Activated CD8-positive, alpha-beta T cell treated with anti-CD3 and anti-CD28 coated beads for 36 hours (primary cell): ENCODE measurements at regions not wholly inside any gene's neighbourhood (a gene's known extent, or its start where the extent isn't known, plus 50 kb on each side); places are given as distances from the start of the nearest gene placed in this dataset.

Source experiments
- ATAC-seq: fragments of 200-7000 bp; cut with Tn5 transposase; one replicate; pipeline ENCODE4 v1.10.0; 2021; ENCODE audit warnings: mild to moderate bottlenecking, moderate library complexity
- CTCF ChIA-PET: fragments of 350-600 bp; sonication (Branson Sonifier 250); formaldehyde crosslinking; loops from one replicate; lab custom pipeline; 2021; ENCODE audit warnings: antibody characterized with exemption; lab: Charles Lee
- POLR2A ChIA-PET: fragments of 350-600 bp; sonication (Branson Sonifier 250); formaldehyde crosslinking; loops from one replicate; lab custom pipeline; 2021; ENCODE audit warnings: antibody characterized with exemption; lab: Charles Lee
- DNase-seq: peaks from one replicate; pipeline ENCODE4 v3.0.0-alpha.2; 2020
- H3K27ac Mint-ChIP-seq: one replicate; pipeline ENCODE4 v1.8.0; 2021; ENCODE audit warnings: mild to moderate bottlenecking, mixed read lengths
- H3K27me3 Mint-ChIP-seq: one replicate; pipeline ENCODE4 v1.8.0; 2021; ENCODE audit warnings: mixed read lengths
- H3K36me3 Mint-ChIP-seq: one replicate; pipeline ENCODE4 v1.8.0; 2021; ENCODE audit warnings: low read depth, mixed read lengths
- H3K4me1 Mint-ChIP-seq: one replicate; pipeline ENCODE4 v1.8.0; 2021; ENCODE audit warnings: low read depth, mixed read lengths
- H3K4me3 Mint-ChIP-seq: one replicate; pipeline ENCODE4 v1.8.0; 2021; ENCODE audit warnings: mild to moderate bottlenecking, moderate library complexity, mixed read lengths
- H3K9me3 Mint-ChIP-seq: one replicate; pipeline ENCODE4 v1.8.0; 2021; ENCODE audit warnings: mixed read lengths
- intact Hi-C: fragments of 100-400 bp; cut with micrococcal nuclease; formaldehyde crosslinking; loops from one replicate; pipeline ENCODE4 v1.10.0; 2022
- TF ChIP-seq, protein P1 (sequence below): fragments of 200-600 bp; IDR thresholded peaks from one replicate; pipeline ENCODE4 v1.8.0; 2022; ENCODE audit warnings: antibody characterized with exemption, mild to moderate bottlenecking

DNA sequence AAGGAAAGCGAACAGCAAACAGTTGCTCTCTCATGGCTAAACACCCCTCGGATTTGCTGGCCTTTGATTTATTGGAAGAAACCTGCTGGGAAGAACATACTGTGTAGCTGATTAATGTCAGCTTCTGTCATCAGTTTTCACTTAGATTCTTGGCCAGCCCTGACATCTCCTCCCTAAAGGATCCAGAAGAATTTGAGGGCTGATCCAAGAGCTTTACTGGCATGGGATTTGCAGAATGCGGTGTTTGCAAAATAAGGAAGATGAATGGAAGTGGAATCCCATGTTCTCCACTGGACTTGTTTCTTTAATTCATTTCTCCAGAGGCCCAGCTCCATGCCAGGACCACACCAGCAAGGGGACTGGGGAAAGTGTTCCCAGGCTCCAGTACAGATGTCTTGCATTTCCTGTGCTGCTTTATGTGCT is 80.5 kb downstream of the RDH14 start:
- POLR2A ChIA-PET: no interaction called here
- no peaks in the 10 kb centered on the region for H3K9me3 Mint-ChIP-seq
- intact Hi-C loops: no loop called here
- H3K4me1 Mint-ChIP-seq: no peaks in the 10 kb centered on the region
- H3K27me3 Mint-ChIP-seq: peaks cover 5% of the 10 kb centered on the region
- ATAC-seq: no peak
- TF ChIP-seq, protein P1, sequence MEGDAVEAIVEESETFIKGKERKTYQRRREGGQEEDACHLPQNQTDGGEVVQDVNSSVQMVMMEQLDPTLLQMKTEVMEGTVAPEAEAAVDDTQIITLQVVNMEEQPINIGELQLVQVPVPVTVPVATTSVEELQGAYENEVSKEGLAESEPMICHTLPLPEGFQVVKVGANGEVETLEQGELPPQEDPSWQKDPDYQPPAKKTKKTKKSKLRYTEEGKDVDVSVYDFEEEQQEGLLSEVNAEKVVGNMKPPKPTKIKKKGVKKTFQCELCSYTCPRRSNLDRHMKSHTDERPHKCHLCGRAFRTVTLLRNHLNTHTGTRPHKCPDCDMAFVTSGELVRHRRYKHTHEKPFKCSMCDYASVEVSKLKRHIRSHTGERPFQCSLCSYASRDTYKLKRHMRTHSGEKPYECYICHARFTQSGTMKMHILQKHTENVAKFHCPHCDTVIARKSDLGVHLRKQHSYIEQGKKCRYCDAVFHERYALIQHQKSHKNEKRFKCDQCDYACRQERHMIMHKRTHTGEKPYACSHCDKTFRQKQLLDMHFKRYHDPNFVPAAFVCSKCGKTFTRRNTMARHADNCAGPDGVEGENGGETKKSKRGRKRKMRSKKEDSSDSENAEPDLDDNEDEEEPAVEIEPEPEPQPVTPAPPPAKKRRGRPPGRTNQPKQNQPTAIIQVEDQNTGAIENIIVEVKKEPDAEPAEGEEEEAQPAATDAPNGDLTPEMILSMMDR: no peak
- no peaks in the 10 kb centered on the region for H3K36me3 Mint-ChIP-seq
- no peak overlapping the region for H3K4me3 Mint-ChIP-seq
- CTCF ChIA-PET: no interaction called here
- no peak for DNase-seq
- H3K27ac Mint-ChIP-seq: no peak overlapping the region

- DNase-seq (no peak), ATAC-seq (no peak)
- H3K4me1 Mint-ChIP-seq: no peaks in the 10 kb centered on the region
- CTCF ChIA-PET: no interaction called here
- TF ChIP-seq, protein P1: no peak
- H3K27me3 Mint-ChIP-seq: peaks cover 7% of the 10 kb centered on the region
- intact Hi-C loops: no loop called here
- H3K9me3 Mint-ChIP-seq: no peaks in the 10 kb centered on the region
- POLR2A ChIA-PET: no interaction called here
- no peaks in the 10 kb centered on the region for H3K36me3 Mint-ChIP-seq
- H3K27ac Mint-ChIP-seq: no peak overlapping the region
- H3K4me3 Mint-ChIP-seq: no peak overlapping the region
These were observed 83.2 kb downstream of the RDH14 start for GRCh38 chr2:18477293-18477692.

GRCh38 chr2:18476484-18476883 is 84.0 kb downstream of the RDH14 start:
- H3K27me3 Mint-ChIP-seq: peaks cover 7% of the 10 kb centered on the region
- H3K27ac Mint-ChIP-seq: no peak overlapping the region
- H3K36me3 Mint-ChIP-seq: no peaks in the 10 kb centered on the region
- ChIA-PET POLR2A (no interaction called here), CTCF (no interaction called here)
- no peak for DNase-seq
- TF ChIP-seq, protein P1: no peak
- H3K9me3 Mint-ChIP-seq: no peaks in the 10 kb centered on the region
- H3K4me1 Mint-ChIP-seq: no peaks in the 10 kb centered on the region
- intact Hi-C loops: no loop called here
- ATAC-seq: no peak
- no peak overlapping the region for H3K4me3 Mint-ChIP-seq

DNA sequence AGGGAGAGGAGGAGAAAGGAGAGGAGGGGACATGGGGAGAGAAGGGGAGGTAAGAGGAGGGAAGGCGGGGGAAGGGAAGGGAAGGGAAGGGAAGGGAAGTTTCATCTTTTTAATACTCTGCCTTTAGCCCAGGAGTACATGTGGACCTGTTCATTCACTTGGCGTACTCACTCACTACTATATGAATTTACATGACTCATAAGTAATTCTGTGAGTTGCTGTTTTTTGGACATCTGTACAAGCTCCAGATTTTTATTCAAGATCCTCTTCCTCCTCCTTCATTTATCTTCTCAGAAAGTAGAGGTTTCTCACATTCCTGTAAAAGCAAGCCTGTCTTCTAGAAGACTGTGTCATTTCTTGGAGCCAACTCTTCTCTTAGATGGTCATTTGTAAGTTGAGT is 84.6 kb downstream of the RDH14 start:
- Mint-ChIP-seq H3K27ac (no peak overlapping the region), H3K9me3 (no peaks in the 10 kb centered on the region), H3K27me3 (peaks cover 7% of the 10 kb centered on the region), H3K4me1 (no peaks in the 10 kb centered on the region), H3K36me3 (no peaks in the 10 kb centered on the region), H3K4me3 (no peak overlapping the region)
- POLR2A ChIA-PET: no interaction called here
- no peak for ATAC-seq
- TF ChIP-seq, protein P1: no peak
- CTCF ChIA-PET: no interaction called here
- DNase-seq: no peak
- intact Hi-C loops: no loop called here

GRCh38 chr2:18474700-18475099 is 85.8 kb downstream of the RDH14 start:
- Mint-ChIP-seq H3K9me3 (no peaks in the 10 kb centered on the region), H3K4me1 (no peaks in the 10 kb centered on the region), H3K36me3 (no peaks in the 10 kb centered on the region), H3K27ac (no peak overlapping the region), H3K27me3 (peaks cover 7% of the 10 kb centered on the region), H3K4me3 (no peak overlapping the region)
- intact Hi-C loops: no loop called here
- ATAC-seq (no peak), DNase-seq (no peak)
- TF ChIP-seq, protein P1: no peak
- POLR2A ChIA-PET: no interaction called here
- CTCF ChIA-PET: no interaction called here
